ENCODE measurements at regions not wholly inside any gene's neighbourhood (a gene's known extent, or its start where the extent isn't known, plus 50 kb on each side); places are given as distances from the start of the nearest gene placed in this dataset.

DNA sequence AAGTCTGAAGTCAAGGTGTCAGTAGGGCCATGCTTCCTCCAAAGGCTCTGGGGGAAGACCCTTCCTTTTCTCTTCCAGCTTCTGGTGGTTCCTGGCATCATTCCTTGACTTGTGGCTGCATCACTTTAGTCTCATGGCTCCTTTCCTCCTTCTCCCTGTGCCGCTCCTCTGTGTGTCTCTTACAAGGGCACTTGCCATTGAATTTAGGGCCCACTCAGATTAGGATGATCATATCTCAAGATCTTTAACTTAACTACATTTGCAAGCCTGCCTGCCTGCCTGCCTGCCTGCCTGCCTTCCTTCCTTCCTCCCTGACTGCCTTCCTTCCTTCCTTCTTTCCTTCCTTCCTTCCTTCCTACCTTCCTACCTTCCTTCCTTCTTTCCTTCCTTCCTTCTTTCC is 89.7 kb upstream of the MPHOSPH6 start:
- Histone ChIP-seq H3K4me3 (replicated peaks; ENCODE audit: insufficient read depth, low read length) (no peak overlapping the region), H3K27ac (replicated peaks) (no peak overlapping the region), H3K27me3 (ENCODE audit: insufficient read depth, poor library complexity, severe bottlenecking) (no peaks in the 10 kb centered on the region)
- TF ChIP-seq, protein P1, sequence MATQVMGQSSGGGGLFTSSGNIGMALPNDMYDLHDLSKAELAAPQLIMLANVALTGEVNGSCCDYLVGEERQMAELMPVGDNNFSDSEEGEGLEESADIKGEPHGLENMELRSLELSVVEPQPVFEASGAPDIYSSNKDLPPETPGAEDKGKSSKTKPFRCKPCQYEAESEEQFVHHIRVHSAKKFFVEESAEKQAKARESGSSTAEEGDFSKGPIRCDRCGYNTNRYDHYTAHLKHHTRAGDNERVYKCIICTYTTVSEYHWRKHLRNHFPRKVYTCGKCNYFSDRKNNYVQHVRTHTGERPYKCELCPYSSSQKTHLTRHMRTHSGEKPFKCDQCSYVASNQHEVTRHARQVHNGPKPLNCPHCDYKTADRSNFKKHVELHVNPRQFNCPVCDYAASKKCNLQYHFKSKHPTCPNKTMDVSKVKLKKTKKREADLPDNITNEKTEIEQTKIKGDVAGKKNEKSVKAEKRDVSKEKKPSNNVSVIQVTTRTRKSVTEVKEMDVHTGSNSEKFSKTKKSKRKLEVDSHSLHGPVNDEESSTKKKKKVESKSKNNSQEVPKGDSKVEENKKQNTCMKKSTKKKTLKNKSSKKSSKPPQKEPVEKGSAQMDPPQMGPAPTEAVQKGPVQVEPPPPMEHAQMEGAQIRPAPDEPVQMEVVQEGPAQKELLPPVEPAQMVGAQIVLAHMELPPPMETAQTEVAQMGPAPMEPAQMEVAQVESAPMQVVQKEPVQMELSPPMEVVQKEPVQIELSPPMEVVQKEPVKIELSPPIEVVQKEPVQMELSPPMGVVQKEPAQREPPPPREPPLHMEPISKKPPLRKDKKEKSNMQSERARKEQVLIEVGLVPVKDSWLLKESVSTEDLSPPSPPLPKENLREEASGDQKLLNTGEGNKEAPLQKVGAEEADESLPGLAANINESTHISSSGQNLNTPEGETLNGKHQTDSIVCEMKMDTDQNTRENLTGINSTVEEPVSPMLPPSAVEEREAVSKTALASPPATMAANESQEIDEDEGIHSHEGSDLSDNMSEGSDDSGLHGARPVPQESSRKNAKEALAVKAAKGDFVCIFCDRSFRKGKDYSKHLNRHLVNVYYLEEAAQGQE (IDR thresholded peaks at IDR 0.05; ENCODE audit: insufficient replicate concordance, low read depth): no peak
- TF ChIP-seq SPI1 (IDR thresholded peaks at IDR 0.05; ENCODE audit: borderline replicate concordance, low read depth): no peak
- DNase-seq (ENCODE audit: low read depth in 1 of 2, low spot score in 1 of 2): no peak

DNA sequence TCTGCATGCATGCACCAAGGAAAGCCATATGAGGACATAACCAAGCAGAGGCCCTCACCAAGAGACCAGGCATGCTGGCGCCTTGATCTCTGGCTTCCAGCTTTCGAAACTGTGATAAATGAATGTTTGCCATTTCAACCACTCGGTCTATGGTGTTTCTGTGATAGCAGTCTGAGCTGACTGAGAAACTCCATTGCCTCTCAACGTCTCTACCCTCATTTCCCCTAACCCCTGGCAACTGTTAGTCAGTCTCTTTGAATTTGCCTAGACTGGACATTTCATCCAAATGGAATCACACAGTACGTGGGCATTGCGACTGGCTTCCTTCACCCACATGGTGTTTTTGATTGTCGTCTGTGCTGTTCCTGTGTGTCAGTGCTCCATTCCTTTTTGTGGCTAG is 88.0 kb upstream of the MPHOSPH6 start:
- DNase-seq (ENCODE audit: low read depth in 1 of 2, low spot score in 1 of 2): no peak
- H3K27ac ChIP-seq (replicated peaks): no peak overlapping the region
- H3K4me3 ChIP-seq (replicated peaks; ENCODE audit: insufficient read depth, low read length): no peak overlapping the region
- TF ChIP-seq, protein P1 (IDR thresholded peaks at IDR 0.05; ENCODE audit: insufficient replicate concordance, low read depth): no peak
- TF ChIP-seq, protein P2, sequence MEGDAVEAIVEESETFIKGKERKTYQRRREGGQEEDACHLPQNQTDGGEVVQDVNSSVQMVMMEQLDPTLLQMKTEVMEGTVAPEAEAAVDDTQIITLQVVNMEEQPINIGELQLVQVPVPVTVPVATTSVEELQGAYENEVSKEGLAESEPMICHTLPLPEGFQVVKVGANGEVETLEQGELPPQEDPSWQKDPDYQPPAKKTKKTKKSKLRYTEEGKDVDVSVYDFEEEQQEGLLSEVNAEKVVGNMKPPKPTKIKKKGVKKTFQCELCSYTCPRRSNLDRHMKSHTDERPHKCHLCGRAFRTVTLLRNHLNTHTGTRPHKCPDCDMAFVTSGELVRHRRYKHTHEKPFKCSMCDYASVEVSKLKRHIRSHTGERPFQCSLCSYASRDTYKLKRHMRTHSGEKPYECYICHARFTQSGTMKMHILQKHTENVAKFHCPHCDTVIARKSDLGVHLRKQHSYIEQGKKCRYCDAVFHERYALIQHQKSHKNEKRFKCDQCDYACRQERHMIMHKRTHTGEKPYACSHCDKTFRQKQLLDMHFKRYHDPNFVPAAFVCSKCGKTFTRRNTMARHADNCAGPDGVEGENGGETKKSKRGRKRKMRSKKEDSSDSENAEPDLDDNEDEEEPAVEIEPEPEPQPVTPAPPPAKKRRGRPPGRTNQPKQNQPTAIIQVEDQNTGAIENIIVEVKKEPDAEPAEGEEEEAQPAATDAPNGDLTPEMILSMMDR (IDR thresholded peaks at IDR 0.05; ENCODE audit: insufficient read depth, low read length): no peak
- TF ChIP-seq SPI1 (IDR thresholded peaks at IDR 0.05; ENCODE audit: borderline replicate concordance, low read depth) (no peak), POLR2AphosphoS5 (IDR thresholded peaks at IDR 0.05; ENCODE audit: low read depth) (no peak)
- H3K27me3 ChIP-seq (ENCODE audit: insufficient read depth, poor library complexity, severe bottlenecking): no peaks in the 10 kb centered on the region

DNA sequence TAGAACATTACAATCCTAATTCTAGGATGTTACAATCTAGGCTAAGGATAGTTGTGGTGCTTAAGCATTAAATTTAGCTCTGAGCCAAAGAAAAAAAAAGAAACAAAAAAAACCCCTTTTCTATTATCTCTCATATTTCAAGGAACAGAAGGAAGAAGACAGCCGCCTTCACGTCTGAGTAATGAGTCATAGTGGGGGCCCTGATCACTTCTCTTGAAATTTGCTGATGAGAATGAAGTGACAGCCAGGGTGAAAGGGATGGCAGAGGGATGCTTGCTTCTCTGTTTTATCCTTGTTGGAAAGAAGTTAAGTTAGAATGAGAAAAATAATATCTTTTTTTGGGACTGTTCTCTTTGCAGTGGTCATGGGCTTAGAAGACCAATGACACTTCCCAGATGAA is 82.6 kb upstream of the MPHOSPH6 start:
- DNase-seq (ENCODE audit: low read depth in 1 of 2, low spot score in 1 of 2): no peak
- no peak for TF ChIP-seq POLR2AphosphoS5 (IDR thresholded peaks at IDR 0.05; ENCODE audit: low read depth)
- TF ChIP-seq, protein P2 (IDR thresholded peaks at IDR 0.05; ENCODE audit: insufficient read depth, low read length): no peak
- TF ChIP-seq GABPA (IDR thresholded peaks at IDR 0.05; ENCODE audit: low read depth): no peak
- TF ChIP-seq, protein P1 (IDR thresholded peaks at IDR 0.05; ENCODE audit: insufficient replicate concordance, low read depth): no peak
- no peak for TF ChIP-seq SPI1 (IDR thresholded peaks at IDR 0.05; ENCODE audit: borderline replicate concordance, low read depth)
- no peaks in the 10 kb centered on the region for H3K27me3 ChIP-seq (ENCODE audit: insufficient read depth, poor library complexity, severe bottlenecking)
- no peak overlapping the region for H3K27ac ChIP-seq (replicated peaks)
- no peak overlapping the region for H3K4me3 ChIP-seq (replicated peaks; ENCODE audit: insufficient read depth, low read length)

DNA sequence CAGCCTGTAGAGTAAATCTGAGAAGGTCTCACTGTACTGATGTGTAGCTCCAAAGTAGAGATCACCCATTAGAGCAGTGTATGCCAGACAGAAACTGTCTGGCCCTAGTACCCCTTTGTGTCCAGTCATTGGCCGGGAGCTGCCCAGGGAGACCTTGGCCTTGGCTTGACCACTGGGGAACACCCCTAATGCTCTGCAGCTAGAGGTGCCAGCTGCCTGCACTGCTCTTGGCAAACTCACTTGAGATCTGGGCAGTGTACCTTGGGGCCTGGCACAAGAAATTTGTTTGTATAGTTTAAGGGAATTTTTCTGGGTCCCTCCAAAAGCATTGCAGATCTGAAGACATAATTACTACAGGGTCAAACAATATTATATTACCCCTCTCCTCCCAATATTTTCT is 78.7 kb upstream of the MPHOSPH6 start:
- no peak overlapping the region for H3K4me3 ChIP-seq (replicated peaks; ENCODE audit: insufficient read depth, low read length)
- no peaks in the 10 kb centered on the region for H3K27me3 ChIP-seq (ENCODE audit: insufficient read depth, poor library complexity, severe bottlenecking)
- no peak overlapping the region for H3K27ac ChIP-seq (replicated peaks)
- no peak for DNase-seq (ENCODE audit: low read depth in 1 of 2, low spot score in 1 of 2)
- TF ChIP-seq, protein P2 (IDR thresholded peaks at IDR 0.05; ENCODE audit: insufficient read depth, low read length): no peak
- TF ChIP-seq, protein P1 (IDR thresholded peaks at IDR 0.05; ENCODE audit: insufficient replicate concordance, low read depth): no peak
- TF ChIP-seq SPI1 (IDR thresholded peaks at IDR 0.05; ENCODE audit: borderline replicate concordance, low read depth) (no peak), POLR2AphosphoS5 (IDR thresholded peaks at IDR 0.05; ENCODE audit: low read depth) (no peak), GABPA (IDR thresholded peaks at IDR 0.05; ENCODE audit: low read depth) (no peak)
